ENCODE measurements at regions not wholly inside any gene's neighbourhood (a gene's known extent, or its start where the extent isn't known, plus 50 kb on each side); places are given as distances from the start of the nearest gene placed in this dataset.

- TF ChIP-seq CTCF (IDR thresholded peaks at IDR 0.05) (no peak), POLR2A (IDR thresholded peaks at IDR 0.05) (no peak)
Measured at GRCh38 chr2:220593526-220593925, 966.1 kb downstream of the SLC4A3 start.
